GM23338 (cell line): ENCODE measurements at regions not wholly inside any gene's neighbourhood (a gene's known extent, or its start where the extent isn't known, plus 50 kb on each side); places are given as distances from the start of the nearest gene placed in this dataset.

ENCODE experiments used
- ATAC-seq: fragments of 200-7000 bp; cut with Tn5 transposase; 3 replicates; pipeline ENCODE4 v1.9.1; 2020
- DNase-seq: peaks from one replicate; pipeline ENCODE4 v3.0.0-alpha.2; 2015; ENCODE audit warnings: low spot score
- H2AFZ ChIP-seq: fragments of 200-600 bp; sonication (generic); 2 replicates; pipeline ENCODE4 v1.8.0; 2016; ENCODE audit warnings: antibody characterized with exemption, mild to moderate bottlenecking, moderate library complexity
- H3F3A ChIP-seq: fragments of 200-600 bp; sonication (generic); replicated peaks from 2 replicates; pipeline ENCODE4 v1.8.0; 2017; ENCODE audit warnings: antibody characterized with exemption, mixed run types, low read depth
- H3K27ac ChIP-seq: fragments of 200-600 bp; sonication (generic); 2 replicates; pipeline ENCODE4 v1.6.1; 2016; ENCODE audit warnings: low read depth
- H3K27me3 ChIP-seq: fragments of 200-600 bp; sonication (generic); 2 replicates; pipeline ENCODE4 v1.8.0; 2016; ENCODE audit warnings: mild to moderate bottlenecking, mixed run types, moderate library complexity; ENCODE audit not compliant: insufficient read depth
- H3K36me3 ChIP-seq: fragments of 200-600 bp; sonication (generic); 2 replicates; pipeline ENCODE4 v1.8.0; 2016; ENCODE audit warnings: mild to moderate bottlenecking; ENCODE audit not compliant: insufficient read depth
- H3K4me1 ChIP-seq: fragments of 200-600 bp; sonication (generic); 2 replicates; pipeline ENCODE4 v1.8.0; 2016; ENCODE audit warnings: mild to moderate bottlenecking, moderate library complexity; ENCODE audit not compliant: insufficient read depth
- H3K4me2 ChIP-seq: fragments of 200-600 bp; sonication (generic); 2 replicates; pipeline ENCODE4 v1.7.1; 2017; ENCODE audit warnings: mixed run types
- H3K4me3 ChIP-seq: fragments of 200-600 bp; sonication (generic); 2 replicates; pipeline ENCODE4 v1.6.1; 2016; ENCODE audit warnings: mixed run types
- H3K79me2 ChIP-seq: fragments of 200-600 bp; sonication (generic); replicated peaks from 2 replicates; pipeline ENCODE4 v1.8.0; 2017; ENCODE audit warnings: mild to moderate bottlenecking; ENCODE audit not compliant: insufficient read depth
- H3K9me2 ChIP-seq: fragments of 200-600 bp; sonication (generic); 2 replicates; pipeline ENCODE4 v1.8.0; 2017; ENCODE audit not compliant: insufficient read depth
- H4K20me1 ChIP-seq: fragments of 200-600 bp; sonication (generic); replicated peaks from 2 replicates; pipeline ENCODE4 v1.8.0; 2017; ENCODE audit warnings: mild to moderate bottlenecking; ENCODE audit not compliant: insufficient read depth
- H3K27ac Mint-ChIP-seq: 2 replicates; pipeline ENCODE4 v1.8.0; 2020; ENCODE audit warnings: inconsistent platforms, mild to moderate bottlenecking, moderate library complexity, mixed read lengths
- H3K27me3 Mint-ChIP-seq: 3 replicates; pipeline ENCODE4 v1.8.0; 2022; ENCODE audit warnings: low read depth, mild to moderate bottlenecking, moderate library complexity, mixed read lengths, inconsistent platforms; ENCODE audit not compliant: insufficient read depth, poor library complexity
- H3K36me3 Mint-ChIP-seq: 3 replicates; pipeline ENCODE4 v1.8.0; 2021; ENCODE audit warnings: low read depth, mild to moderate bottlenecking, inconsistent platforms, moderate library complexity, mixed read lengths
- H3K4me1 Mint-ChIP-seq: 3 replicates; pipeline ENCODE4 v1.8.0; 2020; ENCODE audit warnings: mild to moderate bottlenecking, inconsistent platforms, mixed read lengths
- H3K4me3 Mint-ChIP-seq: 3 replicates; pipeline ENCODE4 v1.8.0; 2021; ENCODE audit warnings: moderate library complexity, mild to moderate bottlenecking, inconsistent platforms, mixed read lengths
- H3K9me3 Mint-ChIP-seq: 3 replicates; pipeline ENCODE4 v1.8.0; 2020; ENCODE audit warnings: moderate library complexity, mild to moderate bottlenecking, inconsistent platforms, mixed read lengths
- CREB1 ChIP-seq: fragments of 250-450 bp; sonication (Bioruptor Pico); IDR thresholded peaks from 2 replicates; pipeline ENCODE4 v1.5.0; 2020; ENCODE audit warnings: low read depth, mild to moderate bottlenecking, moderate library complexity
- EZH2 ChIP-seq: fragments of 200-600 bp; sonication (generic); IDR thresholded peaks from one replicate; pipeline ENCODE4 v1.8.0; 2017; ENCODE audit warnings: antibody characterized with exemption, mild to moderate bottlenecking, low read depth; ENCODE audit not compliant: unreplicated experiment
- EZH2phosphoT487 ChIP-seq: fragments of 200-600 bp; sonication (generic); IDR thresholded peaks from one replicate; pipeline ENCODE4 v1.8.1; 2018; ENCODE audit warnings: antibody characterized with exemption; ENCODE audit not compliant: unreplicated experiment
- JUNB ChIP-seq: IDR thresholded peaks from one replicate; pipeline ENCODE4 v1.6.1; 2016; ENCODE audit warnings: antibody characterized with exemption; ENCODE audit not compliant: unreplicated experiment
- NANOG ChIP-seq: IDR thresholded peaks from 2 replicates; pipeline ENCODE4 v1.6.1; 2016; ENCODE audit warnings: antibody characterized with exemption, borderline replicate concordance
- POLR2AphosphoS5 ChIP-seq: IDR thresholded peaks from 2 replicates; pipeline ENCODE4 v1.6.1; 2016; ENCODE audit warnings: antibody characterized with exemption, low read depth
- STAT1 ChIP-seq: IDR thresholded peaks from one replicate; pipeline ENCODE4 v1.6.1; 2016; ENCODE audit warnings: antibody characterized with exemption; ENCODE audit not compliant: unreplicated experiment
- ZNF114 ChIP-seq: fragments of 250-450 bp; sonication (Bioruptor Pico); IDR thresholded peaks from 2 replicates; pipeline ENCODE4 v1.5.0; 2020; ENCODE audit warnings: mild to moderate bottlenecking, moderate library complexity
- ZNF331 ChIP-seq: fragments of 250-450 bp; sonication (Bioruptor Pico); IDR thresholded peaks from 2 replicates; pipeline ENCODE4 v1.5.0; 2020; ENCODE audit warnings: low read depth, mild to moderate bottlenecking, moderate library complexity
- TF ChIP-seq, protein P1 (sequence below): fragments of 250-450 bp; sonication (Bioruptor Pico); IDR thresholded peaks from 2 replicates; pipeline ENCODE4 v1.5.0; 2020; ENCODE audit warnings: mild to moderate bottlenecking, moderate library complexity
- TF ChIP-seq, protein P2 (sequence below), 2 experiments: fragments of 200-600 bp in 1 of 2; sonication (generic) in 1 of 2; conservative IDR thresholded peaks; 2 replicates each; pipeline versions ENCODE4 v1.5.1 to v1.6.1; 2016 to 2017; ENCODE audit warnings: antibody characterized with exemption in 2 of 2, low read depth in 2 of 2, mild to moderate bottlenecking in 2 of 2, moderate library complexity in 1 of 2
- TF ChIP-seq, protein P3 (sequence below): IDR thresholded peaks from 2 replicates; pipeline ENCODE4 v1.6.1; 2016; ENCODE audit warnings: antibody characterized with exemption
- TF ChIP-seq, protein P4 (sequence below): IDR thresholded peaks from one replicate; pipeline ENCODE4 v1.6.1; 2018; ENCODE audit warnings: antibody characterized with exemption; ENCODE audit not compliant: unreplicated experiment

DNA sequence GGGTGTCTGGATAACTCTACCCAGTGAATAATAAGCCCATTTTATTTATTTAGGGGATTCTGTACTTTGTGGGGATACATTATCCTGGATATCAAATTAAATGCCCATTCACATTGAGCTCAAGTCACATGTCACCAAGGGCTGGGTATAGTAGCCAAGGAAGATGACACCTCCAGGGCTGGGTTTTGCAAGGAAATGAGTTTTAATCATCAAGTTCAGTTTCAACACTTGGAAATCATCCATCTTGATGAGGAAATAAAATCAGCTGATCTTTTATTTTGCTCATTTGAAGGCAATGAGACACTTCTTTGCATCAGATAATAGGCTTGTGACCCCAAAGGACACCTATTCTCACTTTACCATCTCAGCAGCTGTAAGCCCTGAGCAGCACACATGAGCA lies 80.0 kb upstream of the TNR start:
- Histone ChIP-seq H3K9me2 (0 out of 2 replicates have a peak, but pooled peaks cover 4% of the 10 kb centered on the region), H3K4me3 (no peak overlapping the region), H2AFZ (no peak overlapping the region), H3K36me3 (no peaks in the 10 kb centered on the region), H3K27me3 (no peaks in the 10 kb centered on the region), H3F3A (no peaks in the 10 kb centered on the region), H3K79me2 (no peaks in the 10 kb centered on the region), H3K27ac (no peak overlapping the region), H4K20me1 (no peaks in the 10 kb centered on the region), H3K4me2 (no peak overlapping the region), H3K4me1 (peaks cover 7% of the 10 kb centered on the region)
- DNase-seq (no peak), ATAC-seq (no peak)
- H3K9me3 Mint-ChIP-seq, result peaks cover 18% of the 10 kb centered on the region
- peaks cover 10% of the 10 kb centered on the region; the same call in 2 of the 3 replicates for H3K36me3 Mint-ChIP-seq
- no peak overlapping the region for H3K27ac Mint-ChIP-seq
- H3K27me3 Mint-ChIP-seq, result peaks cover 5% of the 10 kb centered on the region
- no peak overlapping the region for H3K4me3 Mint-ChIP-seq
- H3K4me1 Mint-ChIP-seq, result peaks cover 11% of the 10 kb centered on the region; the same call in 2 of the 3 replicates
- no peak for TF ChIP-seq EZH2phosphoT487
- no peak for TF ChIP-seq ZNF114 (CRISPR knock-in tag)
- TF ChIP-seq, protein P1, sequence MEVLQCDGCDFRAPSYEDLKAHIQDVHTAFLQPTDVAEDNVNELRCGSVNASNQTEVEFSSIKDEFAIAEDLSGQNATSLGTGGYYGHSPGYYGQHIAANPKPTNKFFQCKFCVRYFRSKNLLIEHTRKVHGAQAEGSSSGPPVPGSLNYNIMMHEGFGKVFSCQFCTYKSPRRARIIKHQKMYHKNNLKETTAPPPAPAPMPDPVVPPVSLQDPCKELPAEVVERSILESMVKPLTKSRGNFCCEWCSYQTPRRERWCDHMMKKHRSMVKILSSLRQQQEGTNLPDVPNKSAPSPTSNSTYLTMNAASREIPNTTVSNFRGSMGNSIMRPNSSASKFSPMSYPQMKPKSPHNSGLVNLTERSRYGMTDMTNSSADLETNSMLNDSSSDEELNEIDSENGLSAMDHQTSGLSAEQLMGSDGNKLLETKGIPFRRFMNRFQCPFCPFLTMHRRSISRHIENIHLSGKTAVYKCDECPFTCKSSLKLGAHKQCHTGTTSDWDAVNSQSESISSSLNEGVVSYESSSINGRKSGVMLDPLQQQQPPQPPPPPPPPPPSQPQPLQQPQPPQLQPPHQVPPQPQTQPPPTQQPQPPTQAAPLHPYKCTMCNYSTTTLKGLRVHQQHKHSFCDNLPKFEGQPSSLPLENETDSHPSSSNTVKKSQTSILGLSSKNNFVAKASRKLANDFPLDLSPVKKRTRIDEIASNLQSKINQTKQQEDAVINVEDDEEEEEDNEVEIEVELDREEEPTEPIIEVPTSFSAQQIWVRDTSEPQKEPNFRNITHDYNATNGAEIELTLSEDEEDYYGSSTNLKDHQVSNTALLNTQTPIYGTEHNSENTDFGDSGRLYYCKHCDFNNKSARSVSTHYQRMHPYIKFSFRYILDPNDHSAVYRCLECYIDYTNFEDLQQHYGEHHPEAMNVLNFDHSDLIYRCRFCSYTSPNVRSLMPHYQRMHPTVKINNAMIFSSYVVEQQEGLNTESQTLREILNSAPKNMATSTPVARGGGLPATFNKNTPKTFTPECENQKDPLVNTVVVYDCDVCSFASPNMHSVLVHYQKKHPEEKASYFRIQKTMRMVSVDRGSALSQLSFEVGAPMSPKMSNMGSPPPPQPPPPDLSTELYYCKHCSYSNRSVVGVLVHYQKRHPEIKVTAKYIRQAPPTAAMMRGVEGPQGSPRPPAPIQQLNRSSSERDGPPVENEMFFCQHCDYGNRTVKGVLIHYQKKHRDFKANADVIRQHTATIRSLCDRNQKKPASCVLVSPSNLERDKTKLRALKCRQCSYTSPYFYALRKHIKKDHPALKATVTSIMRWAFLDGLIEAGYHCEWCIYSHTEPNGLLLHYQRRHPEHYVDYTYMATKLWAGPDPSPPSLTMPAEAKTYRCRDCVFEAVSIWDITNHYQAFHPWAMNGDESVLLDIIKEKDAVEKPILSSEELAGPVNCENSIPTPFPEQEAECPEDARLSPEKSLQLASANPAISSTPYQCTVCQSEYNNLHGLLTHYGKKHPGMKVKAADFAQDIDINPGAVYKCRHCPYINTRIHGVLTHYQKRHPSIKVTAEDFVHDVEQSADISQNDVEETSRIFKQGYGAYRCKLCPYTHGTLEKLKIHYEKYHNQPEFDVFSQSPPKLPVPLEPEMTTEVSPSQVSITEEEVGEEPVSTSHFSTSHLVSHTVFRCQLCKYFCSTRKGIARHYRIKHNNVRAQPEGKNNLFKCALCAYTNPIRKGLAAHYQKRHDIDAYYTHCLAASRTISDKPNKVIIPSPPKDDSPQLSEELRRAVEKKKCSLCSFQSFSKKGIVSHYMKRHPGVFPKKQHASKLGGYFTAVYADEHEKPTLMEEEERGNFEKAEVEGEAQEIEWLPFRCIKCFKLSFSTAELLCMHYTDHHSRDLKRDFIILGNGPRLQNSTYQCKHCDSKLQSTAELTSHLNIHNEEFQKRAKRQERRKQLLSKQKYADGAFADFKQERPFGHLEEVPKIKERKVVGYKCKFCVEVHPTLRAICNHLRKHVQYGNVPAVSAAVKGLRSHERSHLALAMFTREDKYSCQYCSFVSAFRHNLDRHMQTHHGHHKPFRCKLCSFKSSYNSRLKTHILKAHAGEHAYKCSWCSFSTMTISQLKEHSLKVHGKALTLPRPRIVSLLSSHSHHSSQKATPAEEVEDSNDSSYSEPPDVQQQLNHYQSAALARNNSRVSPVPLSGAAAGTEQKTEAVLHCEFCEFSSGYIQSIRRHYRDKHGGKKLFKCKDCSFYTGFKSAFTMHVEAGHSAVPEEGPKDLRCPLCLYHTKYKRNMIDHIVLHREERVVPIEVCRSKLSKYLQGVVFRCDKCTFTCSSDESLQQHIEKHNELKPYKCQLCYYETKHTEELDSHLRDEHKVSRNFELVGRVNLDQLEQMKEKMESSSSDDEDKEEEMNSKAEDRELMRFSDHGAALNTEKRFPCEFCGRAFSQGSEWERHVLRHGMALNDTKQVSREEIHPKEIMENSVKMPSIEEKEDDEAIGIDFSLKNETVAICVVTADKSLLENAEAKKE, result no peak
- no peak for TF ChIP-seq ZNF331 (CRISPR knock-in tag)
- TF ChIP-seq, protein P2, sequence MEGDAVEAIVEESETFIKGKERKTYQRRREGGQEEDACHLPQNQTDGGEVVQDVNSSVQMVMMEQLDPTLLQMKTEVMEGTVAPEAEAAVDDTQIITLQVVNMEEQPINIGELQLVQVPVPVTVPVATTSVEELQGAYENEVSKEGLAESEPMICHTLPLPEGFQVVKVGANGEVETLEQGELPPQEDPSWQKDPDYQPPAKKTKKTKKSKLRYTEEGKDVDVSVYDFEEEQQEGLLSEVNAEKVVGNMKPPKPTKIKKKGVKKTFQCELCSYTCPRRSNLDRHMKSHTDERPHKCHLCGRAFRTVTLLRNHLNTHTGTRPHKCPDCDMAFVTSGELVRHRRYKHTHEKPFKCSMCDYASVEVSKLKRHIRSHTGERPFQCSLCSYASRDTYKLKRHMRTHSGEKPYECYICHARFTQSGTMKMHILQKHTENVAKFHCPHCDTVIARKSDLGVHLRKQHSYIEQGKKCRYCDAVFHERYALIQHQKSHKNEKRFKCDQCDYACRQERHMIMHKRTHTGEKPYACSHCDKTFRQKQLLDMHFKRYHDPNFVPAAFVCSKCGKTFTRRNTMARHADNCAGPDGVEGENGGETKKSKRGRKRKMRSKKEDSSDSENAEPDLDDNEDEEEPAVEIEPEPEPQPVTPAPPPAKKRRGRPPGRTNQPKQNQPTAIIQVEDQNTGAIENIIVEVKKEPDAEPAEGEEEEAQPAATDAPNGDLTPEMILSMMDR (conservative IDR thresholded peaks at IDR 0.05; ENCODE audit: low read depth in 2 of 2), result no peak
- no peak for TF ChIP-seq STAT1
- TF ChIP-seq EZH2, result no peak
- TF ChIP-seq POLR2AphosphoS5, result no peak
- no peak for TF ChIP-seq JUNB
- TF ChIP-seq, protein P3, sequence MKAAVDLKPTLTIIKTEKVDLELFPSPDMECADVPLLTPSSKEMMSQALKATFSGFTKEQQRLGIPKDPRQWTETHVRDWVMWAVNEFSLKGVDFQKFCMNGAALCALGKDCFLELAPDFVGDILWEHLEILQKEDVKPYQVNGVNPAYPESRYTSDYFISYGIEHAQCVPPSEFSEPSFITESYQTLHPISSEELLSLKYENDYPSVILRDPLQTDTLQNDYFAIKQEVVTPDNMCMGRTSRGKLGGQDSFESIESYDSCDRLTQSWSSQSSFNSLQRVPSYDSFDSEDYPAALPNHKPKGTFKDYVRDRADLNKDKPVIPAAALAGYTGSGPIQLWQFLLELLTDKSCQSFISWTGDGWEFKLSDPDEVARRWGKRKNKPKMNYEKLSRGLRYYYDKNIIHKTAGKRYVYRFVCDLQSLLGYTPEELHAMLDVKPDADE, result no peak
- TF ChIP-seq NANOG, result no peak
- no peak for TF ChIP-seq CREB1 (CRISPR knock-in tag)
- TF ChIP-seq, protein P4, sequence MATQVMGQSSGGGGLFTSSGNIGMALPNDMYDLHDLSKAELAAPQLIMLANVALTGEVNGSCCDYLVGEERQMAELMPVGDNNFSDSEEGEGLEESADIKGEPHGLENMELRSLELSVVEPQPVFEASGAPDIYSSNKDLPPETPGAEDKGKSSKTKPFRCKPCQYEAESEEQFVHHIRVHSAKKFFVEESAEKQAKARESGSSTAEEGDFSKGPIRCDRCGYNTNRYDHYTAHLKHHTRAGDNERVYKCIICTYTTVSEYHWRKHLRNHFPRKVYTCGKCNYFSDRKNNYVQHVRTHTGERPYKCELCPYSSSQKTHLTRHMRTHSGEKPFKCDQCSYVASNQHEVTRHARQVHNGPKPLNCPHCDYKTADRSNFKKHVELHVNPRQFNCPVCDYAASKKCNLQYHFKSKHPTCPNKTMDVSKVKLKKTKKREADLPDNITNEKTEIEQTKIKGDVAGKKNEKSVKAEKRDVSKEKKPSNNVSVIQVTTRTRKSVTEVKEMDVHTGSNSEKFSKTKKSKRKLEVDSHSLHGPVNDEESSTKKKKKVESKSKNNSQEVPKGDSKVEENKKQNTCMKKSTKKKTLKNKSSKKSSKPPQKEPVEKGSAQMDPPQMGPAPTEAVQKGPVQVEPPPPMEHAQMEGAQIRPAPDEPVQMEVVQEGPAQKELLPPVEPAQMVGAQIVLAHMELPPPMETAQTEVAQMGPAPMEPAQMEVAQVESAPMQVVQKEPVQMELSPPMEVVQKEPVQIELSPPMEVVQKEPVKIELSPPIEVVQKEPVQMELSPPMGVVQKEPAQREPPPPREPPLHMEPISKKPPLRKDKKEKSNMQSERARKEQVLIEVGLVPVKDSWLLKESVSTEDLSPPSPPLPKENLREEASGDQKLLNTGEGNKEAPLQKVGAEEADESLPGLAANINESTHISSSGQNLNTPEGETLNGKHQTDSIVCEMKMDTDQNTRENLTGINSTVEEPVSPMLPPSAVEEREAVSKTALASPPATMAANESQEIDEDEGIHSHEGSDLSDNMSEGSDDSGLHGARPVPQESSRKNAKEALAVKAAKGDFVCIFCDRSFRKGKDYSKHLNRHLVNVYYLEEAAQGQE, result no peak
